ENCODE measurements at regions not wholly inside any gene's neighbourhood (a gene's known extent, or its start where the extent isn't known, plus 50 kb on each side); places are given as distances from the start of the nearest gene placed in this dataset.

DNA sequence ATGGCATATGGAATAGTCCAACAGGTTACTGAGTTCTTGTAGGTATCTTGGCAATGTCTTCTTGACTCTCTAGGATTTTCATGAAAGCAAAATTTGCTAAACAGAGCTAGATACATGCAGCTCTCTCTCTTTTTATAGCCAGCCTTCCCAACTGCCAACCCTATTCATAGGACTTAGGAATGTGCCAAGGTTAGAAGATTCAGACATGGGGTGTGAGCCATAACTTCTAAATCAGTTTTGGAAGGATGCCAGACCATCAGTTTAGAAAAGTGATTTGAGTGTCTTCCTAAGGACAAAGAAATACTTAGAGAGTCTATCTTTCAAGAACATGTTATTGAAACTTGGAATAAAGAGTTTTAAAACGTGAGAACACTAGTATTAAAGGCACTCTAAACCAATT lies 619.5 kb upstream of the FANCL start:
- no peak for DNase-seq (ENCODE audit: low read depth)

DNA sequence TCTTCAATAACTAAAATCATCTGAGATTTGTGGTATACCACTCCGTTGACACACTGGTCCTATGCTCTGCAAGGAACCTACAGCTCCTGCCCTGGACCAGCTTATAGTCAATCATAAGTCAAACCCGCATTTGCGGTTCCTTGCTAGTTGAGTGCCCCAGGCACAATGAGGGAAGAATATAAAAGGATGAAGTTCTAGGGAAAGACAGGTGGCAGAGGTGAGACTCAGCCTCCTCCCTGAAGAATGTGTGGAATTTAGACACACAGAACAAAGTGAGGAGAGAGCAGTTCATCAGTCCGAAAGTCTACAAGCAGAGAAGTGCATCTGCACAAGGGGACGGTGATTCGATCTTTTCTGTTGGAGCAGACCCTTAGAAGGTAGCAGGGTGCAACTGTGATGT lies 615.0 kb upstream of the FANCL start:
- DNase-seq (ENCODE audit: low read depth), result no peak

DNA sequence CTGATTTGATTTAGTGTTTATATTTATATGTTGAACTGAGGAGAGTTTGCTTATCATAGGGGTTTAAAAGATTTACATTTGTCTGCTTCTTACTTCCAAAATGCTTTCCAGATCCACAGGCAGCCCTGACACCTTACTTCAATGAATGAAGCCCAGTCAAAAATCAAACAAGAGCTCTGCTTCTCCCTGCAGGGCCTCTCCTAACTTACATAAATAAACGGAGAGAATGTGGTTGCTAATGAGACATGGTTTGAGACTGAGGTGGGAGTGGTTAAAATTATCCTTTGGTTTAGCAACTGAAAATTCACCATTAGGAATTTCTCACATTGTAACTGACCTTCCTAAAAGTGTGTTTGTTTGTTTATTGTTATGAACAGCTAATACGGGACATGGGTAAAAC lies 612.3 kb upstream of the FANCL start:
- DNase-seq (ENCODE audit: low read depth), result no peak

DNA sequence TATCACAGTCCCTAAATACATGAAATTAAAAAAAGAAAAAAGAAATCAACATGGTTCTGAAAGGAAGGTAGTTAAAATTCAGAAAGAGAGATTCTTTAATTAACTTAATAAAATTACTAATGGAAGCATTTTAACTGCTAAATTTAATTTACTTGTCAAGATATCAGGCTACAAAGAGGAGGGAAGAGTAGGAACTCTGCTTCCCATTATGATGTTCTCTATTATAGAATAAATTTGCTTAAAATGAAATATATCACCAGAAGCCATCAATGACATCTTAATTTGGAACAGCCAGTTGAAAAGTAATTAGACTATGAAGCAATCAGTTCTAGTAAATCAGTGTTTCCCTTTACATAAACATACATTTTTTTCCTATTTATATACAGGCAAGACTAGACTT lies 611.8 kb upstream of the FANCL start:
- no peak for DNase-seq (ENCODE audit: low read depth)

DNA sequence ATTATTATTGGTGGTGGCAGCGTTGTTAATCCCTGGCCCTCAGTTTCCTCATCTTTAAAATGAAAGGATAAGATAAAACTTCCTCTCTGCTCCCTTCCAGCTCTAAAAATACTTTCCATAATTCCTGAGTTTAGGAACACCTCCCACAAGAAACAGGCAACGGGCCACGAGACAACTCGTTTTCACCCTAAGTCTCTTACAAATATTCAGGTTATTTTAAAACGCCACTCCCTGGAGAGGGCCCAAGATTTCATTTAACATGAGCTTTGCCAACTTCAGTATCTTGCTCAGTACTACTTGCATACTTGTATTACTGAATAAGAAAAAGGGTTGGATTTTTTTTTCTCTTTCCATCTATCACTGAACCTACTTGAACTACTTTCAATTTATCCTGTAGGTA lies 611.1 kb upstream of the FANCL start:
- DNase-seq (ENCODE audit: low read depth), result no peak

DNA sequence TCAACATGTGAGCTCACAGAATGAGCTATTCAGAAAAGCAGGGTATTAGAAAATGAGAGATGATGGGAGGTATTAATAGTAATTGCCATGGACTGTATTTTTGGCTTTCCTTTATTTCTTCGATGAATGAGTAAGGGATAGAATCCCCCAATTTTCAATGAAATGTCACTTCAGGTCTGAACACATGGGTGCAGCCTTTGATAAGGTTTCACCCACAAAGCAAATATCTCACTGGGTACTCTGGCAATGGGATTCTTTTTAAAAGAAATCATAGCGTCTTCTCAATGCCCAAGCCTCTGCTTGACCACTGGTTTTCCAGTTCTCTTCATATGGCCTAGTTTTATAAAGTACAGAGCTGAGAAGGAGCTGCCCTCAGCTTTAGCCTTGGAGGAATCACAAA lies 610.5 kb upstream of the FANCL start:
- no peak for DNase-seq (ENCODE audit: low read depth)

DNA sequence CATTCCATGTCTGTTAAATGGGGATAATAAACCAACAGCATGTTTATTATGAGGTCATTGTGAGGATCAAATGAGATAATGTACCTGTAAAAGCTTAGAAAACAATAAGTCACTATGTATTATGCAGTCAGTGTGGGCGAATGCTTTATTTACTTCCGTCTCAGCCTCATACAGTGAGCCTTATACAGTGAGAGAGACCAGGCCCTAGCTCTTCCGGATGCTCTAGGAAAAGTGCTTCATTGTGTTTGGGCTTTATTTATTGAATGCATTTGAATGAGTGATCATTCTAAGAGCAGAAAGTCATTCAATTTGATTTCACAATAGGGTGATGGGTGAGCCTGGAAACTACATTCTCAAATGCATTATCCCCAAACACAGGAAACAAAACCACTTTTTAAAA lies 603.9 kb upstream of the FANCL start:
- DNase-seq (ENCODE audit: low read depth), result no peak

DNA sequence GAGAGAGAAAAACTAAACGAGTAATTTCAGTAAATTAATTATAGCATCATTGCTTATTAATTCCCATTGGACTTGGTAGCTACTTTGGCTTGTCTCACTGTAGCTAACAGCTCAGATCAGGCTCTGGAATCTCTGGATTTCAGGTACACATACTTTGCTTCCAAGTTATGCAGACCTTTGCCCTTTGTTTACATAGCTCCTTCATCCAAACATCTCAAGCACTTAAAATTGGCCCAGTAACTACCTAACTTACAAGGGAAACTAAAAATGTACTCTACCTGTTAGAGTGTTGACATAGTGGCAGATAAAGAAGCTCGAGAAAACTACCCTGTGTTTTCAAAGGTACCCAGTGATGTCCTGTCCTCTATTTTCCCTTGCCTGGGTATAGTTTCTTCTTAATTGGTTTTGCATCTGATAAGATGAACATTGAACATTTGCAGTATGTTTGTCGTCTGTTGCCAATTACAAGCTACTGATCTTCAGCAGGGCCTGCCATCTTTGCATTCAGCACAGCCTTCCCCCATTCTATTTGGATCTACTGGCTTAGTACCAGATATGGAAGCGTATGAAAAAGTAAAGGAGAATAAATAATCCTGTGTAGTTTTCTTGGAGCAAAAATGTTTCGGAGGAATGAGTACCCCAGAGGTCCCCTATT lies 601.5 kb upstream of the FANCL start:
- no peak for DNase-seq (ENCODE audit: low read depth)

DNA sequence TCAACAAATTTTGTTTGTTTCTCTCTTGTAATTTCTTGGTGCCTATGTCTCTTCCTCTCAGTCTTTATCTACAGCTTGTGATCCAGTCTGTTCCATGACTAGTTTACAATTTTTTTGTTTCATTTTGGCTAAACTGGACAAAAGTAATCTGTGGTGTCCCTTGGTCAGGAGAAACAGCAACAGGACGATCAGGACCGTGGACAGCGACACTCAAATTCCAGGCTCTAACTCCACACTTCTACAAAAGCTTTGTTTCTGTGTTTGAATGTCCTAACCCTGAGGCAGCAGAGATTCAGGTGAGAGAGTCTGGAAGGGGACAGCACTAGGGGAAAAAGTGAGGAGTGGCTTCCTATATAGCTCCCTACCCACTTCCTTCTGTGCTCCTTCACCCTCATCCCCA lies 593.3 kb upstream of the FANCL start:
- DNase-seq (ENCODE audit: low read depth), result peak; percentile 2

DNA sequence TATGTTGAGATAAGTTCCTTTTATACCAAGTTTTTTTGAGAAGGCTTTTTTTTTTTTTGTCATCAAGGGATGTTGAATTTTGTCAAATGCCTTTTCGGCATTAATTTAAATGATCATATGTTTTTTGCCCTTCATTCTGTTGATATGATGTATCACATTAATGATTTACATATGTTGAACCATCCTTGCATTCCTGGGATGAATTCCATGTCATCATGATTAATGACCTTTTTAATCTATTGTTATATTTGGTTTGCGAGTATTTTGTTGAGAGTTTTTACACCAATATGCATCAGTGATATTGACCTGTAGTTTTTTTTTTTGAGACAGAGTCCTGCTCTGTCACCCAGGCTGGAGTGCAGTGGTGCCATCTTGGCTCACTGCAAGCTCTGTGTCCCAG lies 585.7 kb upstream of the FANCL start:
- DNase-seq (ENCODE audit: low read depth), result no peak

DNA sequence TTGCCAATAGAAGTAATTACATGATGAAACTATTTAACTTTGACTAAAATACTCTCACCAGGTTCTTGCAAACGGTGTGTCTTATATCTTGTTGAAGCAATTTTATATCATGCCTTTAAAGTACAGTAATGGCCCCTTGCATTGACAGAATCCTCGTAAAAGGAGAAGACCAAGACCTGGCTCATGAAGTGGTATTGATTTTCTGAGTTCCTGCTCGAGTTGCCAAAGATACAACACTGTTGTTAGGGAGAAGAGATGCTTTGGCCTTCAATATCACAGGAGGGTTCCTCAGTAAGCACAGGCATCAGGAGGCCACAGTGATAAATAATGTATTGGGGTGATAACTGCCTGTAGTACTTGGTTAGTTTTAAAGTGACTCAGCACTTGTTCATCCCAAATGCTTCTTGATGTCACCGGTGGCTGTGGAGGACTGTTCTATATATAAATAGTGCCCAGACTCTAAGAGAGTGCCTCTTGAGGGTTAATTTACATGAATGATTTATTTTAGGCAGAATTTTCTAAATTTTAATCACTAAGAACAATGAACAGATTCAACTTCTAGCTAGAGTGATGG lies 571.7 kb upstream of the FANCL start:
- DNase-seq (ENCODE audit: low read depth), result no peak

DNA sequence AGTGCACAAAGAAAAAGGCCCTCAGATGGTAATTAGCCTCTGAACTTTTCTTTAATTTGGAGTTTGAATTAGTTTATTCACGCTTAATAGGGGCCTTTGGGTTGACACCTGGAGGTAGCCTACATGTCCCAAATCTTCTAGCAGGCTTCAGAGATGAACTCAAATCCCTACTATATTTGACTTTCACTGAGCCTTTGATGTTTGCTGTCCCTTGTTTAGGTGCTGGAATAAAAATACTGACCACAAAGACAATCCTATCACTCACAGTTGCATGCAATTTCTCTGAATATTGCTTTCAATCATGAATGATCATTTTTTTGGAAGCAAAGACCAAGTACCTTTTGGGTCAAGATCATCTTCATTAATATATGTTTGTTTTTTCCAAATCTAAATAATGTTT lies 564.0 kb upstream of the FANCL start:
- DNase-seq (ENCODE audit: low read depth), result no peak

DNA sequence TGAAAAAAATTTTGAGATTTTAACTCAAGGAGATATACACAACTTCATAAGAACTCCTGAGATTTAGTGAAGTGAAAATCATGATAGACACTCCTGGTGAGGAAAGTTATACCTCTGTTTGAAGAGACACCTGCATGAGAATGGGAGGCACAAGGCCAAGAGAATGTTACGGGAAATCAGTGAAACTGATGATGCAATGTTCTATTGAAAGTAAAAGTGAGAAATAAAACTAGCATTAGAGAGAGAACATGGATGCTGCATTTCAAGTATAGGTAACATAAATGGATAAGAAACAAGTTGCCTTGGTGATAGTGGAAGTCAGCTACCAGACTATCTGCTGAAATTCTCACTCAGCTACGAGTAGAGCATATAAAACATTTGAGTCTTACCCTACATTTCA lies 562.1 kb upstream of the FANCL start:
- DNase-seq (ENCODE audit: low read depth), result no peak

DNA sequence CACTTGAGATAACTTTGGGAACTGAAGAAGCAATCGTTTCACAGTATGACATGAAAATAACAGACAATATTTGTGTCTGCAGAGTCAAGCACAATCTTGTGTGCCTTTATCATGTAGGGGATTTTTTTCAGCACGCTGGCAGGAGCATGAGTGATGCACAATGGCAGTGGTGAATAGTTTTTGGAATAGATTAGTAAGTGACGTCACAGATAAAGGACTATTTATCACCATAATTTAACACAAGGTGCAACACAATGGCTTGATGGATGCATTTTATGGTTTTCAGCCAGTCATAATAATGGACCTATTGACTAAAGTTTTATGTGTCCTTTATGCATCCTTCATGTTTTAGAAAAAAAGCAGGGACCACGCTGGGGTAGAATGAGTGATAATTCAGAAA lies 559.8 kb upstream of the FANCL start:
- no peak for DNase-seq (ENCODE audit: low read depth)

DNA sequence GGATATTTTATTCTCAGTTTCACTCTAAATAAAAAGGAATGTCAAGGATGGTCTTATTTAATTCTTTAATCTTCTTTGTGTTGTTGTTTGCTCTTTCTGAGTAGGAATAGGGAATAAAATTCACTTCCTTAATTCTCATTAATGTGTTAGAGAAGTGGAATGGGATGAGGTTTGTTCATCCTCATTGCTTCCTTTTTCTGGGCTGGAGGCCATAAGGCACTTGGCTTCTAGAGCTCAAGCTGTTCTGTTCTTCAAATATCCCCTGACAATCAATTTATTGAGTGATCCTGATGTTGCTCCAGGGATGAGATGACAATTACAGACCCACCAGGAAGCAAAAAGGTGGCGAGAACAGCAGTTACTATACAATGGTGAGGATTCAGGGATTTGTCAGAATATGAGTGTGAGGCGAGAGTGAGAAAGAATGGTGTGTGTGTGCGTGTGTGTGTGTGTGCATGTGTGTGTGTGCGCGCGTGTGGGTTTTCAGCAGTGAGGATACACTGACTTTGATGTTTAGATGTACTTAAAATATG lies 557.6 kb upstream of the FANCL start:
- no peak for DNase-seq (ENCODE audit: low read depth)

DNA sequence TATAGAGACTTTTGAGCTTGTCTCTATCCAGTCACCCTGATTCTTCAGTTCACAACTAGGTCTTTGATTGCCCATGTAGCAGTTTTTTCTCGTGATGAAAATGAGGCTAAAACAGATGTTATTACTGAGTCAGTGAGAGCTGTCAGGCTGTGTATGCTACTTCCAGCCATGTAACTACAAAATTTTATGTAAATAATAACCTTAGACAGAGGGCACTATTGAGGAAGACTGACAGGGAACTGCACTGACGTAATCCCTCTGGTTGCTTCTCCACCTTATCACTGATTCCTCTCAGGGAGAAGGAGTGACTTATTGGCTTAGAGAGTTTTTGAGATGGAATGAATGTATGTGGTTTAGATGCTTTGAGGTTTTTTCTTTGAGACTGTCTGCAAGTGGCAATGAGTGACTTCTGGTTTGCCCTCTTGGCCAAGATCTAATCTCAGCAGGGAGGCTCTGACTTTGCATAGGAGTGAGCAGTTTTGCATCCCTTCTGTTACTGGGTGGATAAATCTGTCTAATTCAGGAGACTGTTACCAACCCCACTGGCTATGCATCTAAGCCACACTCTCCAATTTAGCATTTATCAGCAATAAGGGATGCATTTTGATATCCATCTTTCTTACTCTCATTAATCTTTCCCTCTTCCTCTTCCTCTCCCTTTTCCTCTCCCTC lies 555.2 kb upstream of the FANCL start:
- no peak for DNase-seq (ENCODE audit: low read depth)

DNA sequence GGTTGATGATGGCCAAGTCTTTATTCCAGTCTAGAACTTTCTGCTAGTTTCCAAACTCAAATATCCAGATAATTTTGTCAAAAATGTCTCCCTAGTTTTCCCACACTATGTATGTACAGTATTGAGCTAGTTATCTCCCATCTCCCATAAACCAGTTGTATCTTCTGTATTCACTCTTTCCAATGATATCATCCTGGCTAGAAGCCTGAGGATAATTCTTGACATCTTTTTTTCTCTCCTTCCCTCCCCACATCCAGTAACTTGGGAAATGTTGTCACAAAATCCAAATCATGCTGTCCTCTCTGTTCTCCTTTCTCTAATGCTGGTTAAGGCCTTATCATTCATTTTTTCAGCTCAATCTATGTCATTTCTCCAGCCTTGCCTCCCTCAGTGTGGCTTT lies 553.8 kb upstream of the FANCL start:
- no peak for DNase-seq (ENCODE audit: low read depth)

DNA sequence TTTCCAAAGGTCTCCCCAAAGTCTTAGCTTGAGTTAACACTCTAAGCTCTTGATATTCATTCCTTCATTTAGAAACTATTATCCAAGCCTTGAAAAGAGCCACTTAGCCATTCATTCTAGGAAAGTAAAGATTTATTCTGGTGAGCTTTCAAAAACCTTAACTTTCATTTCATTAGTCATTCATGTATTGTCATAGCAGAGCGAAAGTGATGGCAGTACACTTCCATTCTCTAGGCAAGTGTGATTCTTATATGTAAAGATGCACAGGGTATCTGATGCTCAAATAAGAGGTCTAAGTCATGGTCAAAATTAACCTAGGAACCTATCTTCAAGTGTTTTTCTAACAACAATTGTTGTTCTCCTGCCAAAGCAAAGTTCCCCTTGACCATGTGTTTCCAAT lies 553.0 kb upstream of the FANCL start:
- DNase-seq (ENCODE audit: low read depth), result no peak

DNA sequence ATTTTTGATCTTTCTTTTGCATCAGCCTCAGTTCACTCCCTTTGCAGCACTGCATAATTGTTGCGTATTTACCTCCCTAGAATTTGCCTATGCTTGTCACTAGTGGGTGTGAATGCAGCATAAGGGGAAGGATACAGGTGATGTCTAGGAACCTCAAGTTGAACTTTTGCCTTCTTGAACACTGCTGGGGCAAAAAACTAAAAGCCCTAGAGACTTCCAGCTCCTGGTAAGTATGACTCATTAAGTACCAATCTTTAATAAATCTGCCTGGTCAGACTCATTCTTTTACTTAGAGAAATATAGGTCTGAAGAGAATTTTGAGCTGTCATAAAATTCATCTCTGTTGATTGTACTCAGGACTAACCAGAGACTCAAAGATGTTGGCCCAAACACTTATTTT lies 547.3 kb upstream of the FANCL start:
- no peak for DNase-seq (ENCODE audit: low read depth)

DNA sequence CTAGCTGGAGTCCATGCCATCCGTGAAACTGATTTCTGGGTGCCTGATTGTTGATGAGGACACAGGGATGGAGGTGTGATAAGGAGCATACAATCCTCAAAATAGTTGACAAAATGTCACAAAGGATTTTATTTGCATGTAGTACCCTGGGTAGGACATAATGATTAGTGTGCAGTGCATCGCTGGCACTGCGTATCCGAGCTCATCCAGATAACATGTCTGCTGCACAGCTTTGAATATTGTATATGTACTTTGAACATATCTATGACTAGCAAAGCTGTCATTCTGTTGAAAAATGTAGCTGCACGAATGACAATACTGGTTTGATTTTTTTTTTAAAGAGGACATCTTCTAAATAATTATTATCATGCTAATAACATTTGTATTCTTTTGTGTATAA lies 529.7 kb upstream of the FANCL start:
- DNase-seq (ENCODE audit: low read depth), result no peak

DNA sequence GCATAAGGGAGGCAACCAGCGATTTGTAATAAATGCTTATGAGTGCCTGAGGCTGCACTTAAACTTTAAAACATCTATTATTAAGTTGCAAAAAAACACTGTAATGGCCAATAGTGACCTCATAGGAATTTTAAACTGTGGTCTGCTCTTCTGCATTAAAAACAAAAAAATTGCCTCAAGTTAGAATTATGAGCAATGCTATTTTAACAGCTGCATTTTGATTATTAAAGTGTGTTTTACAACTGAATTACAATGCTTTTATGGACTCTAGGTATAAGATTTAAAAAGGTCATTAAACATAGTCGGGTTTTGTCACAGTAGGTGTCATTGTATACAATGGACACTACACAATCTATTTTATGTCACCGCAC lies 528.7 kb upstream of the FANCL start:
- DNase-seq (ENCODE audit: low read depth), result no peak

DNA sequence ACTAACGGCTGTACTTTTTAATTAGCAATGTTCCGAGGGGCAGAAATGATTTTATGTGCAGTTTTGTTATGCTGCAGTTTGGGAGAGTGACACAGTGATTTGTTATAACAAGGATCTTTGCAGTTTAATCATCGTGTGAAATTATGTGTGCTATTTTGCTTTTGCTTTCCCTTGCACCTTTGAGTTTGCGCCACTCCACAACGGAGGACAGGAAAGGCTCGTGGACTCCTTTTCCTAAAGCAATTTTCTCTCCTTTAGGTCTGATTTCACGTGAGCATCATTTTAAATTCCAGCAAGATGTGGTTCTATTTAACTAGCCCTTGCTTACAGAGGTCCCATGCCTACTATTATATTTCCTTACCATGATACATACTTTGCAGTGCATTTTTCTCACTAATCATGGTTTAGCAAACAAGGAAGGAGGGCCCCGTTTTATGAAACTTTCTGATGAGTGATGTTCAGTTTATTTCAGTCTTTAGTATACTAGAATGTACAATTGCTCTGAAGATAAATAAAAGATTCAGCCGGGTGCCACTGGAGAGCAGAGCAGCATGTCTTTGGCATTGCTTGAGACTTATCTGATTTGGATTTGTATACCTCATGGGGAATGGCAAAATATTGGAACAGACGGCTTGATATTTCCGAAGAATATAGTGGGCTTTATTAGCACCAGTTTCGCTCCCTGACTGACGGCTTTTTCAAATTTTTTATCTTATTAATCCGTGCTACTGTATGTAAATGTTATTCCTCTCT lies 528.2 kb upstream of the FANCL start:
- no peak for DNase-seq (ENCODE audit: low read depth)

DNA sequence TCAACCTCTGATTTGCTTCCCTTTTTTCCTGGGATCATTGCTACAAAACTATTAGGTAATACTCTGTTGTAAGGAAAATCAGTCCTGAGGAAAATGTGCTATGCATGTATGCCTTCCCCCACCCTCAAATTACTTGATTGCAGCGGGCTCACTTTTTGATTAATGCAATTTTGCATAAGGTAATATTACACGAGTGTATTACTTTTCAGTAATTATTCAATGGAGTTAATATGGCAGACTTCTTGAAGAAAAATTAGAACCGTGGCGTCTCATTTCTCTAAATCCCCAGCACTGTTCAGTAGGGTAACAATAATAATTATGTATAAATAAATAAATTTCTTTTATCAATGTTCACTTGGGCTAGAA lies 527.6 kb upstream of the FANCL start:
- no peak for DNase-seq (ENCODE audit: low read depth)
